ENCODE measurements at regions not wholly inside any gene's neighbourhood (a gene's known extent, or its start where the extent isn't known, plus 50 kb on each side); places are given as distances from the start of the nearest gene placed in this dataset.

GRCh38 chr3:194874783-194875182, 189.1 kb downstream of the FAM43A start:
- TF ChIP-seq CTCF (IDR thresholded peaks at IDR 0.05; ENCODE audit: poor library complexity, severe bottlenecking) (no peak), RAD21 (conservative IDR thresholded peaks at IDR 0.05) (no peak), REST (IDR thresholded peaks at IDR 0.05; ENCODE audit: borderline replicate concordance) (no peak), EP300 (conservative IDR thresholded peaks at IDR 0.05; ENCODE audit: poor library complexity, severe bottlenecking) (no peak)
